ENCODE measurements at regions not wholly inside any gene's neighbourhood (a gene's known extent, or its start where the extent isn't known, plus 50 kb on each side); places are given as distances from the start of the nearest gene placed in this dataset.

DNA sequence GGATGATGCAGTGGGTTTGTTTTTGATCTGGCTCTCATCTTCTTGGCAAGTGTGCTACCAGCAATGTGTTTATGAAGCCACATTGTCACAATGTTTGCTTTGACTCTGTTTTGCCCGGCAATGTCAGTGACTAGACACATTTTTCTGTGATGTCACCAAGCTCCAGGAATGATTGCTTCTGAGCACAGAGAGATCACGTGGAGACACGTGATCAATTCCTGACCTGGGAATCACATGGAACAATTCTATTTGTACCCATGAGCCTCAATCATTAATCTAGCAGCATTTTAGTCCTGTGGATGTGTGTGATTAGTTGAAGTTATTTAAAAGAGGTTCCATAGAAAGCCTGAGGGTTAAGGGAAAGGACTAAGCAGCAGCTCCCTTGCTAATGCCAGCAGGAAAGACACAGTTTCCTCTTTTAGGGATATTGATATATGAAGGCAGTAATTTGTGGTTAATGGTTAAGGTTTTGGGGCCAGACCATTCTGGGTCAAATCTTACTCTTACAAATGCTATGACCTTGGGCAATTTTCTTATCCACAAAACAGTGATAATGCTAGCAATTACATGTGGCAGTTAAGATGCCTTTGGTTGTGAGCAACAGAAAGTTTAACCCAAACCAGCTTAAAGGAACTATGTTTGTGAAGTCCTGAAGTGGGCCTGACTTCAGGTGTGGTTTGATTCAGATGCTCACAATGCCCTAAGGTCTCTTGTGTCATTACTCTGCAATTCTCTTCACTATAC lies 59.0 kb downstream of the FASLG start:
- H3K9ac ChIP-seq (ENCODE audit: low read length in 2 of 2): no peak overlapping the region
- H3K4me1 ChIP-seq (ENCODE audit: control insufficient read depth, insufficient read depth, low read length): no peaks in the 10 kb centered on the region
- H3K27ac ChIP-seq (ENCODE audit: low read length): no peak overlapping the region
- H3K9me3 ChIP-seq (ENCODE audit: control insufficient read depth in 2 of 2, low read length in 2 of 2): no peaks in the 10 kb centered on the region
- no peak overlapping the region for H3K4me3 ChIP-seq (ENCODE audit: low read length in 2 of 2)
- H3K36me3 ChIP-seq (ENCODE audit: control insufficient read depth in 2 of 2, insufficient read depth in 2 of 2, low read length in 2 of 2): no peaks in the 10 kb centered on the region
- no peaks in the 10 kb centered on the region for H3K27me3 ChIP-seq (ENCODE audit: control insufficient read depth in 1 of 2, insufficient read depth in 2 of 2, low read length in 2 of 2)

DNA sequence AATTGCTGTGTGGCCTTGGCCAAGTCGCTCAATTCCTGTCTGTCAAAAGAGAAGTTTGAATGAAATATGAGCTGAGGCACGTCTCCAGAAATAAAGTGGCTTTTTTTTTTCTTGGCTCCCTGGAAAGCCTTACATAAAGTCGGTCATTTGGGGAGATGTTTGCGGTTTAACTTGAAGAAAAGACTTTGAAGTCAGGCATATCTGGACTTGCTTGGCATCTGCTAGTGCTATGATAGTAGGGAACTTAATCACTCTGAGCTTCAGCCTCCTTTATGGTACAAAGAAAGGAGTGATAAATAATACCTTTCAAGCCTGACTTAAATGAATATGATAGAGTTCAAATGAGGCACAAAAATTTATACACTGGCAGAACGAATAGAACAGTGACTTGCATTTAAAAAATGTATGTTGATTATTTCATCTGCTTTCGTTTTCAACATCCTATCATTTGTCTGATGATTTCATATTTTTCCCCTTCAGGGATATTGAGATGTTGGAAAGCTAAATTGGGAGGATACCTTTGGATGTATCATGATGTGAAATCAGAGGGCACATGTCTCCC lies 60.2 kb downstream of the FASLG start:
- Histone ChIP-seq H3K4me3 (ENCODE audit: low read length in 2 of 2) (no peak overlapping the region), H3K27ac (ENCODE audit: low read length) (no peak overlapping the region), H3K36me3 (ENCODE audit: control insufficient read depth in 2 of 2, insufficient read depth in 2 of 2, low read length in 2 of 2) (no peaks in the 10 kb centered on the region), H3K27me3 (ENCODE audit: control insufficient read depth in 1 of 2, insufficient read depth in 2 of 2, low read length in 2 of 2) (no peaks in the 10 kb centered on the region), H3K9me3 (ENCODE audit: control insufficient read depth in 2 of 2, low read length in 2 of 2) (no peaks in the 10 kb centered on the region), H3K4me1 (ENCODE audit: control insufficient read depth, insufficient read depth, low read length) (no peaks in the 10 kb centered on the region), H3K9ac (ENCODE audit: low read length in 2 of 2) (no peak overlapping the region)

DNA sequence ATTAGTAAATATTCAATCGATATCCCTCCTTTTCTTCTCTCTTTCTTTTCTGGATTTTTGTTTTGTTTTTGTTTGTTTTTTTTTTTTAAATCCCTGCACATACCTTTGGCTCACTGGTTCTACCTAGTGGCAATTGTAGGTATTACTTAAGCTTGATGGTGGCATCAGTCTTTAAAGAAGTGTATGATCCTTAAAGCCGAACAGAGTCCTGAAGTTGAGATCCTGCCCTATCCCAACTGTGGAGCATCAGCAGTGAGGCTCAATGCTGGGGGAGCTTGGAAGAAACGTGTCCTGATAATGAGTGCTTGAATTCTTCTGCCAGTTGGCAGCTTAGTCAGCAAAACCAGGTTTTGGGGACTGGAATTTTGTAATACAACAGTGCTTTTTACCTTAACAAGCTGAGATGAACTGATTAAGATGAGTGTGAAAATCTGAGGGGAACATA lies 60.8 kb downstream of the FASLG start:
- no peaks in the 10 kb centered on the region for H3K9me3 ChIP-seq (ENCODE audit: control insufficient read depth in 2 of 2, low read length in 2 of 2)
- H3K9ac ChIP-seq (ENCODE audit: low read length in 2 of 2): no peak overlapping the region
- H3K4me3 ChIP-seq (ENCODE audit: low read length in 2 of 2): no peak overlapping the region
- H3K4me1 ChIP-seq (ENCODE audit: control insufficient read depth, insufficient read depth, low read length): no peaks in the 10 kb centered on the region
- H3K27me3 ChIP-seq (ENCODE audit: control insufficient read depth in 1 of 2, insufficient read depth in 2 of 2, low read length in 2 of 2): no peaks in the 10 kb centered on the region
- H3K27ac ChIP-seq (ENCODE audit: low read length): no peak overlapping the region
- no peaks in the 10 kb centered on the region for H3K36me3 ChIP-seq (ENCODE audit: control insufficient read depth in 2 of 2, insufficient read depth in 2 of 2, low read length in 2 of 2)

- Histone ChIP-seq H3K27ac (ENCODE audit: low read length) (no peak overlapping the region), H3K4me1 (ENCODE audit: control insufficient read depth, insufficient read depth, low read length) (no peaks in the 10 kb centered on the region), H3K9me3 (ENCODE audit: control insufficient read depth in 2 of 2, low read length in 2 of 2) (no peaks in the 10 kb centered on the region), H3K36me3 (ENCODE audit: control insufficient read depth in 2 of 2, insufficient read depth in 2 of 2, low read length in 2 of 2) (no peaks in the 10 kb centered on the region), H3K9ac (ENCODE audit: low read length in 2 of 2) (no peak overlapping the region), H3K4me3 (ENCODE audit: low read length in 2 of 2) (no peak overlapping the region), H3K27me3 (ENCODE audit: control insufficient read depth in 1 of 2, insufficient read depth in 2 of 2, low read length in 2 of 2) (no peaks in the 10 kb centered on the region)
These were observed 61.4 kb downstream of the FASLG start for GRCh38 chr1:172720339-172720738.

- no peak overlapping the region for H3K4me3 ChIP-seq (ENCODE audit: low read length in 2 of 2)
These were observed 64.3 kb downstream of the FASLG start for GRCh38 chr1:172723251-172723650.

GRCh38 chr1:172724232-172724631 lies 65.3 kb downstream of the FASLG start:
- Histone ChIP-seq H3K9ac (ENCODE audit: low read length in 2 of 2) (no peak overlapping the region), H3K27me3 (ENCODE audit: control insufficient read depth in 1 of 2, insufficient read depth in 2 of 2, low read length in 2 of 2) (no peaks in the 10 kb centered on the region), H3K4me1 (ENCODE audit: control insufficient read depth, insufficient read depth, low read length) (no peaks in the 10 kb centered on the region), H3K9me3 (ENCODE audit: control insufficient read depth in 2 of 2, low read length in 2 of 2) (peaks cover 0 to 2% of the 10 kb centered on the region in 2 donors), H3K4me3 (ENCODE audit: low read length in 2 of 2) (no peak overlapping the region), H3K36me3 (ENCODE audit: control insufficient read depth in 2 of 2, insufficient read depth in 2 of 2, low read length in 2 of 2) (no peaks in the 10 kb centered on the region), H3K27ac (ENCODE audit: low read length) (no peak overlapping the region)

More at GRCh38 chr1:172723251-172723650, 64.3 kb downstream of the FASLG start:
- Histone ChIP-seq H3K27ac (ENCODE audit: low read length) (no peak overlapping the region), H3K9me3 (ENCODE audit: control insufficient read depth in 2 of 2, low read length in 2 of 2) (peaks cover 0 to 2% of the 10 kb centered on the region in 2 donors), H3K36me3 (ENCODE audit: control insufficient read depth in 2 of 2, insufficient read depth in 2 of 2, low read length in 2 of 2) (no peaks in the 10 kb centered on the region), H3K9ac (ENCODE audit: low read length in 2 of 2) (no peak overlapping the region), H3K27me3 (ENCODE audit: control insufficient read depth in 1 of 2, insufficient read depth in 2 of 2, low read length in 2 of 2) (no peaks in the 10 kb centered on the region), H3K4me1 (ENCODE audit: control insufficient read depth, insufficient read depth, low read length) (no peaks in the 10 kb centered on the region)

DNA sequence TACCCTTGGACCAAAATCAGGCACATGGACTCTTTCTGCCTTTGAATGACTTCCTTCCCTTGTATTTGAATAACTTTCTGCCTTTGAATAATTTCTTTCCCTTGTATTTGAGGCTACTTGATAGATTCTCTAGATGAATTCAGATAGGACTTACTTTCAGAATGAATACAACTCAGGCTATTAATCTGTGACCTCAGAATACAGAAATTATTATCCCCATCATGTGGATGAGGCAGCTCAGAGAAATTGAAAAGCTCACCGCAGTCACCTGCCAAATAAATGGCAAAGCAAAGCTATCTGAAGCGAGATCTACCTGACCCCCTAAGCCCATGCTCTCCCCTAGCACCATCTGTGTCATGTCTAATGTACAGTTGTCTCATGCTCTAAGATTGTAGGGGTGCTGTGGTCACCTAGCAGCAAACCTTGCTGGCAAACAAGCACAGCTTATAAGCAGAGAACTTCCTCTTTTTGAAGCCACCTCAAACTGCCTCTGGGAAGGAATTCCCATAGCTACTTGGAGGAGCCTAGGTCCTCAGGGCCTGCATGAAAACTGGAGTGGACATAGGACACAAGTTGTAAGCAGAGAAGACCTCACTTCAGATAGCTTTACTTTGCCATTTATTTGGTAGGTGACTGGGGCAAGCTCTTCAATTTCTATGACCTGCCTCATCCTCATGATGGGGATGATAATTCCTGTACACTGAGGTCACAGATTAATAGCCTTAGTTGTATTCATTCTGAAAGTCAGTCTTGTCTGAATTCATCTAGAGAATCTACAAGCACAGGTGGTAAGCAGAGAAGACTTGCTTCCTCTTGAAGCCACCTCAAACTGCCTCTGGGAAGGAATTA lies 66.1 kb downstream of the FASLG start:
- Histone ChIP-seq H3K9ac (ENCODE audit: low read length in 2 of 2) (no peak overlapping the region), H3K36me3 (ENCODE audit: control insufficient read depth in 2 of 2, insufficient read depth in 2 of 2, low read length in 2 of 2) (no peaks in the 10 kb centered on the region), H3K4me3 (ENCODE audit: low read length in 2 of 2) (no peak overlapping the region), H3K27me3 (ENCODE audit: control insufficient read depth in 1 of 2, insufficient read depth in 2 of 2, low read length in 2 of 2) (no peaks in the 10 kb centered on the region), H3K9me3 (ENCODE audit: control insufficient read depth in 2 of 2, low read length in 2 of 2) (peaks cover 0 to 2% of the 10 kb centered on the region in 2 donors), H3K27ac (ENCODE audit: low read length) (no peak overlapping the region), H3K4me1 (ENCODE audit: control insufficient read depth, insufficient read depth, low read length) (no peaks in the 10 kb centered on the region)

GRCh38 chr1:172726740-172727139 lies 67.8 kb downstream of the FASLG start:
- Histone ChIP-seq H3K9me3 (ENCODE audit: control insufficient read depth in 2 of 2, low read length in 2 of 2) (peaks cover 0 to 2% of the 10 kb centered on the region in 2 donors), H3K4me1 (ENCODE audit: control insufficient read depth, insufficient read depth, low read length) (no peaks in the 10 kb centered on the region), H3K27me3 (ENCODE audit: control insufficient read depth in 1 of 2, insufficient read depth in 2 of 2, low read length in 2 of 2) (no peaks in the 10 kb centered on the region), H3K36me3 (ENCODE audit: control insufficient read depth in 2 of 2, insufficient read depth in 2 of 2, low read length in 2 of 2) (no peaks in the 10 kb centered on the region), H3K9ac (ENCODE audit: low read length in 2 of 2) (no peak overlapping the region), H3K27ac (ENCODE audit: low read length) (no peak overlapping the region), H3K4me3 (ENCODE audit: low read length in 2 of 2) (no peak overlapping the region)

DNA sequence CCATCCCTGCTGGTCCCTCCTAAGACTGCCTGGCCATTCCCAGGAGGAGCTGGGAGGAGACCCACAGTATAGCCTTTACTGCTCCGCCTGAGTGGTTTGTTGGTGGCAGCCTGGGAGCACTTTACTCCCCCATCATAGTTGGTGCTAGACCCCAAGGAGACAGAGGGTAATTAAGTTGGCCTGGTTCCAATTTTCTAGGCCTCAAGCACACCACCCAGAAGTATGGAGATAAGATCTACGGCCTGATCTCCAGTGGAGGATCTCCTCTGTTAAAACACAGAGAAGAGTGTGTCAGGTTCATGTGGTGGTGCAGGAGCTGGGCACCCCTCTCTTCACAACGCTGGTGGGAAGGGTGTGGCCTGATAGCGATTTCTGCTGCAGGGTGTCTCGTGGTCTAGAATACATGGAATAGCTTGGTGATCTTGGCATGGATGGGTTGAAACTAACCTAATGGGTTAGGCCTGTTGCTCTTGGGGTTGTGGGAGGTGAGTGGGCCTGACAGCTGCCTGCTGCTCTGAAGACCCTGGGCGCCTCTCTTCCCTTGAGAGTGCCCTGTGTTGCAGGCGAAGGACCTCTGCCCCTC lies 68.5 kb downstream of the FASLG start:
- H3K27ac ChIP-seq (ENCODE audit: low read length): no peak overlapping the region
- H3K9me3 ChIP-seq (ENCODE audit: control insufficient read depth in 2 of 2, low read length in 2 of 2): peaks cover 0 to 2% of the 10 kb centered on the region in 2 donors
- no peaks in the 10 kb centered on the region for H3K36me3 ChIP-seq (ENCODE audit: control insufficient read depth in 2 of 2, insufficient read depth in 2 of 2, low read length in 2 of 2)
- no peak overlapping the region for H3K4me3 ChIP-seq (ENCODE audit: low read length in 2 of 2)
- H3K4me1 ChIP-seq (ENCODE audit: control insufficient read depth, insufficient read depth, low read length): no peaks in the 10 kb centered on the region
- H3K27me3 ChIP-seq (ENCODE audit: control insufficient read depth in 1 of 2, insufficient read depth in 2 of 2, low read length in 2 of 2): no peaks in the 10 kb centered on the region
- no peak overlapping the region for H3K9ac ChIP-seq (ENCODE audit: low read length in 2 of 2)

GRCh38 chr1:172727956-172728603 lies 69.2 kb downstream of the FASLG start:
- Histone ChIP-seq H3K9me3 (ENCODE audit: control insufficient read depth in 2 of 2, low read length in 2 of 2) (peaks cover 0 to 2% of the 10 kb centered on the region in 2 donors), H3K4me3 (ENCODE audit: low read length in 2 of 2) (no peak overlapping the region), H3K36me3 (ENCODE audit: control insufficient read depth in 2 of 2, insufficient read depth in 2 of 2, low read length in 2 of 2) (no peaks in the 10 kb centered on the region), H3K4me1 (ENCODE audit: control insufficient read depth, insufficient read depth, low read length) (no peaks in the 10 kb centered on the region), H3K27me3 (ENCODE audit: control insufficient read depth in 1 of 2, insufficient read depth in 2 of 2, low read length in 2 of 2) (no peaks in the 10 kb centered on the region), H3K27ac (ENCODE audit: low read length) (no peak overlapping the region), H3K9ac (ENCODE audit: low read length in 2 of 2) (no peak overlapping the region)

All from stomach smooth muscle (tissue), 2 donors.